ENCODE measurements at regions not wholly inside any gene's neighbourhood (a gene's known extent, or its start where the extent isn't known, plus 50 kb on each side); places are given as distances from the start of the nearest gene placed in this dataset.

- TF ChIP-seq POU6F1 (CRISPR knock-in tag; IDR thresholded peaks at IDR 0.05; ENCODE audit: borderline replicate concordance, low read depth) (no peak), ISL1 (CRISPR knock-in tag; IDR thresholded peaks at IDR 0.05) (no peak), ARNTL (CRISPR knock-in tag; IDR thresholded peaks at IDR 0.05; ENCODE audit: borderline replicate concordance, low read depth) (no peak), ESRRG (CRISPR knock-in tag; IDR thresholded peaks at IDR 0.05) (no peak), BACH2 (CRISPR knock-in tag; IDR thresholded peaks at IDR 0.05; ENCODE audit: borderline replicate concordance) (no peak), SNAI2 (CRISPR knock-in tag; IDR thresholded peaks at IDR 0.05) (no peak)
- TF ChIP-seq, protein P1, sequence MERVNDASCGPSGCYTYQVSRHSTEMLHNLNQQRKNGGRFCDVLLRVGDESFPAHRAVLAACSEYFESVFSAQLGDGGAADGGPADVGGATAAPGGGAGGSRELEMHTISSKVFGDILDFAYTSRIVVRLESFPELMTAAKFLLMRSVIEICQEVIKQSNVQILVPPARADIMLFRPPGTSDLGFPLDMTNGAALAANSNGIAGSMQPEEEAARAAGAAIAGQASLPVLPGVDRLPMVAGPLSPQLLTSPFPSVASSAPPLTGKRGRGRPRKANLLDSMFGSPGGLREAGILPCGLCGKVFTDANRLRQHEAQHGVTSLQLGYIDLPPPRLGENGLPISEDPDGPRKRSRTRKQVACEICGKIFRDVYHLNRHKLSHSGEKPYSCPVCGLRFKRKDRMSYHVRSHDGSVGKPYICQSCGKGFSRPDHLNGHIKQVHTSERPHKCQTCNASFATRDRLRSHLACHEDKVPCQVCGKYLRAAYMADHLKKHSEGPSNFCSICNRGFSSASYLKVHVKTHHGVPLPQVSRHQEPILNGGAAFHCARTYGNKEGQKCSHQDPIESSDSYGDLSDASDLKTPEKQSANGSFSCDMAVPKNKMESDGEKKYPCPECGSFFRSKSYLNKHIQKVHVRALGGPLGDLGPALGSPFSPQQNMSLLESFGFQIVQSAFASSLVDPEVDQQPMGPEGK (CRISPR knock-in tag; IDR thresholded peaks at IDR 0.05; ENCODE audit: borderline replicate concordance): no peak
Observed at GRCh38 chr9:118449554-118449953, 745.4 kb downstream of the TLR4 start (continued).

DNA sequence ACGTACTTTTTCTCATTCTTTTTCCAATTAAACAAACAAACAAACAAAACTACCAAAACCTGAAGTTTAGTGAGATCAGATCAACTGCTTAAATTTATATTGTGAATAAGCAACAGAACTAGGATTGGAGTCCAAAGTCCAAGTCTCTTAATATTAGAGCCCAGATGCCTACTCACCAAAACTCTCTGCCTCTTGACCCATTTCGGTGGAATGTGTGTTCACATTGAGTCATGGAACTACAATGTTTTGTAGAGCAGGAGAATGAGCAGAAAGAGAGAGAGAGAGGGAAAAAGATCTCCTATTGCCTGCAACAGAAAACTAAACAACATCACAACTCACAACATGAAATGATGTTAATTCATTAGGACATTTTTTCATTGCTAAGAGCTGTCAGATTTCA, 751.1 kb downstream of the TLR4 start:
- no peak for ATAC-seq
- no peak for TF ChIP-seq ZNF565 (CRISPR knock-in tag; conservative IDR thresholded peaks at IDR 0.05; ENCODE audit: low read depth)
- TF ChIP-seq POU6F1 (CRISPR knock-in tag; IDR thresholded peaks at IDR 0.05; ENCODE audit: borderline replicate concordance, low read depth): no peak
- TF ChIP-seq, protein P1 (CRISPR knock-in tag; IDR thresholded peaks at IDR 0.05; ENCODE audit: borderline replicate concordance): no peak
- no peak for TF ChIP-seq ZNF8 (CRISPR knock-in tag; IDR thresholded peaks at IDR 0.05)
- TF ChIP-seq BACH2 (CRISPR knock-in tag; IDR thresholded peaks at IDR 0.05; ENCODE audit: borderline replicate concordance): no peak
- TF ChIP-seq ESRRG (CRISPR knock-in tag; IDR thresholded peaks at IDR 0.05): no peak
- TF ChIP-seq ZFP3 (CRISPR knock-in tag; IDR thresholded peaks at IDR 0.05): no peak
- no peak for TF ChIP-seq ARNTL (CRISPR knock-in tag; IDR thresholded peaks at IDR 0.05; ENCODE audit: borderline replicate concordance, low read depth)
- no peak for TF ChIP-seq TCF4 (CRISPR knock-in tag; IDR thresholded peaks at IDR 0.05; ENCODE audit: borderline replicate concordance)
- TF ChIP-seq RARB (CRISPR knock-in tag; IDR thresholded peaks at IDR 0.05): no peak
- TF ChIP-seq, protein P2, sequence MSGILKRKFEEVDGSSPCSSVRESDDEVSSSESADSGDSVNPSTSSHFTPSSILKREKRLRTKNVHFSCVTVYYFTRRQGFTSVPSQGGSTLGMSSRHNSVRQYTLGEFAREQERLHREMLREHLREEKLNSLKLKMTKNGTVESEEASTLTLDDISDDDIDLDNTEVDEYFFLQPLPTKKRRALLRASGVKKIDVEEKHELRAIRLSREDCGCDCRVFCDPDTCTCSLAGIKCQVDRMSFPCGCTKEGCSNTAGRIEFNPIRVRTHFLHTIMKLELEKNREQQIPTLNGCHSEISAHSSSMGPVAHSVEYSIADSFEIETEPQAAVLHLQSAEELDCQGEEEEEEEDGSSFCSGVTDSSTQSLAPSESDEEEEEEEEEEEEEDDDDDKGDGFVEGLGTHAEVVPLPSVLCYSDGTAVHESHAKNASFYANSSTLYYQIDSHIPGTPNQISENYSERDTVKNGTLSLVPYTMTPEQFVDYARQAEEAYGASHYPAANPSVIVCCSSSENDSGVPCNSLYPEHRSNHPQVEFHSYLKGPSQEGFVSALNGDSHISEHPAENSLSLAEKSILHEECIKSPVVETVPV (CRISPR knock-in tag; IDR thresholded peaks at IDR 0.05): no peak
- TF ChIP-seq, protein P3, sequence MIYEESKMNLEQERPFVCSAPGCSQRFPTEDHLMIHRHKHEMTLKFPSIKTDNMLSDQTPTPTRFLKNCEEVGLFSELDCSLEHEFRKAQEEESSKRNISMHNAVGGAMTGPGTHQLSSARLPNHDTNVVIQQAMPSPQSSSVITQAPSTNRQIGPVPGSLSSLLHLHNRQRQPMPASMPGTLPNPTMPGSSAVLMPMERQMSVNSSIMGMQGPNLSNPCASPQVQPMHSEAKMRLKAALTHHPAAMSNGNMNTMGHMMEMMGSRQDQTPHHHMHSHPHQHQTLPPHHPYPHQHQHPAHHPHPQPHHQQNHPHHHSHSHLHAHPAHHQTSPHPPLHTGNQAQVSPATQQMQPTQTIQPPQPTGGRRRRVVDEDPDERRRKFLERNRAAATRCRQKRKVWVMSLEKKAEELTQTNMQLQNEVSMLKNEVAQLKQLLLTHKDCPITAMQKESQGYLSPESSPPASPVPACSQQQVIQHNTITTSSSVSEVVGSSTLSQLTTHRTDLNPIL (CRISPR knock-in tag; IDR thresholded peaks at IDR 0.05; ENCODE audit: low read depth): no peak
- TF ChIP-seq TOX (CRISPR knock-in tag; IDR thresholded peaks at IDR 0.05; ENCODE audit: borderline replicate concordance): no peak
- no peak for TF ChIP-seq ZC3H10 (CRISPR knock-in tag; IDR thresholded peaks at IDR 0.05)
- no peak for TF ChIP-seq ISL1 (CRISPR knock-in tag; IDR thresholded peaks at IDR 0.05)
- no peak for TF ChIP-seq PPARA (CRISPR knock-in tag; IDR thresholded peaks at IDR 0.05; ENCODE audit: borderline replicate concordance)

- TF ChIP-seq, protein P4, sequence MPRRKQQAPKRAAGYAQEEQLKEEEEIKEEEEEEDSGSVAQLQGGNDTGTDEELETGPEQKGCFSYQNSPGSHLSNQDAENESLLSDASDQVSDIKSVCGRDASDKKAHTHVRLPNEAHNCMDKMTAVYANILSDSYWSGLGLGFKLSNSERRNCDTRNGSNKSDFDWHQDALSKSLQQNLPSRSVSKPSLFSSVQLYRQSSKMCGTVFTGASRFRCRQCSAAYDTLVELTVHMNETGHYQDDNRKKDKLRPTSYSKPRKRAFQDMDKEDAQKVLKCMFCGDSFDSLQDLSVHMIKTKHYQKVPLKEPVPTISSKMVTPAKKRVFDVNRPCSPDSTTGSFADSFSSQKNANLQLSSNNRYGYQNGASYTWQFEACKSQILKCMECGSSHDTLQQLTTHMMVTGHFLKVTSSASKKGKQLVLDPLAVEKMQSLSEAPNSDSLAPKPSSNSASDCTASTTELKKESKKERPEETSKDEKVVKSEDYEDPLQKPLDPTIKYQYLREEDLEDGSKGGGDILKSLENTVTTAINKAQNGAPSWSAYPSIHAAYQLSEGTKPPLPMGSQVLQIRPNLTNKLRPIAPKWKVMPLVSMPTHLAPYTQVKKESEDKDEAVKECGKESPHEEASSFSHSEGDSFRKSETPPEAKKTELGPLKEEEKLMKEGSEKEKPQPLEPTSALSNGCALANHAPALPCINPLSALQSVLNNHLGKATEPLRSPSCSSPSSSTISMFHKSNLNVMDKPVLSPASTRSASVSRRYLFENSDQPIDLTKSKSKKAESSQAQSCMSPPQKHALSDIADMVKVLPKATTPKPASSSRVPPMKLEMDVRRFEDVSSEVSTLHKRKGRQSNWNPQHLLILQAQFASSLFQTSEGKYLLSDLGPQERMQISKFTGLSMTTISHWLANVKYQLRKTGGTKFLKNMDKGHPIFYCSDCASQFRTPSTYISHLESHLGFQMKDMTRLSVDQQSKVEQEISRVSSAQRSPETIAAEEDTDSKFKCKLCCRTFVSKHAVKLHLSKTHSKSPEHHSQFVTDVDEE (CRISPR knock-in tag; IDR thresholded peaks at IDR 0.05): no peak
- no peak for TF ChIP-seq SNAI2 (CRISPR knock-in tag; IDR thresholded peaks at IDR 0.05)
- TF ChIP-seq TCF4 (CRISPR knock-in tag; IDR thresholded peaks at IDR 0.05; ENCODE audit: borderline replicate concordance): no peak
- TF ChIP-seq ARNTL (CRISPR knock-in tag; IDR thresholded peaks at IDR 0.05; ENCODE audit: borderline replicate concordance, low read depth): no peak
Observed at GRCh38 chr9:118455788-118456187, 751.6 kb downstream of the TLR4 start.

More at GRCh38 chr9:118455788-118456187, 751.6 kb downstream of the TLR4 start:
- no peak for ATAC-seq
